Neural progenitor cell (in vitro differentiated cells): ENCODE measurements at regions not wholly inside any gene's neighbourhood (a gene's known extent, or its start where the extent isn't known, plus 50 kb on each side); places are given as distances from the start of the nearest gene placed in this dataset.

Experiments used
- EZH2 ChIP-seq: fragments of 200-600 bp; sonication (generic); IDR thresholded peaks from 2 replicates; pipeline ENCODE4 v1.6.1; 2017; ENCODE audit warnings: antibody characterized with exemption, mild to moderate bottlenecking, moderate library complexity
- TF ChIP-seq, protein P1 (sequence below): fragments of 200-600 bp; sonication (generic); IDR thresholded peaks from 2 replicates; pipeline ENCODE4 v1.5.1; 2017; ENCODE audit warnings: antibody characterized with exemption, mild to moderate bottlenecking

DNA sequence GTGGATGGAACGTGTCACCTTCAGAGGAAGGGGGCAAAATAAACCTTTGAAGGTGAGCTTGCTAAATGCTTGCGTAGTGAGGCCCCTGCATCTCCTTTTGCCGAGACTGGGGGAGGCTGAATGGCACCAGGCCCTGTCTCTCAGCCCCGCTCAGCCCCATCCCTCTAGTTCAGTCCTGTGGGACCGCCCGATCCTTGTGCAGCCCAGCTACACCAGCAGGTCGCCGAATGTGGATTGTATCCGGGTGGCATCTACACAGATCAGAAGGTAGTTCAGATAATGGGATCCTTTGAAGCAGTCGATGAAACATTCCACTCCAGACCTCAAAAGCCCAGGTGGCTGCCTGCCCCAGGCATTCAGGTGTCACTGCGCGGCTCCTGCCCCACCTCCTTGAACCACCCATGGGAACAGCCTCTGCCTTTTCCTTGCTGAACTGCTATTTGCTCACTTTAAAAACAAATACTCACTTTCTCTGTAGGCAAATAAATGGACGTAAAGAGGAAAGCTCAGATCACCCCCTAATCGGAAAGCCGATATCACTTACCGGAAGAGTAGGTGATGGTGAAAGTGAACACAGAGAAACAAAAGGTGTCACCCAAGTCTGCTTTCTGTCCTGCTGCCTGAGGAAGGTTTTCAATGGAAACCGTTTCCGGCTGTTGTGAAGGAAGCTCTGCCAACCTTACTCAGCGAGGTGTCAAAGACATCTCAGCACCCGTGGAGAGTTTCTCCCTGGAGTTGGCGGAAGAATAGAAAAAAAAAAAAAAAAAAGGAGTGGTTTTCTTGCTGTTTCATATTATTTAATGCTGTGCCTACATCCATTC lies 100.3 kb upstream of the NCOR2 start:
- TF ChIP-seq, protein P1, sequence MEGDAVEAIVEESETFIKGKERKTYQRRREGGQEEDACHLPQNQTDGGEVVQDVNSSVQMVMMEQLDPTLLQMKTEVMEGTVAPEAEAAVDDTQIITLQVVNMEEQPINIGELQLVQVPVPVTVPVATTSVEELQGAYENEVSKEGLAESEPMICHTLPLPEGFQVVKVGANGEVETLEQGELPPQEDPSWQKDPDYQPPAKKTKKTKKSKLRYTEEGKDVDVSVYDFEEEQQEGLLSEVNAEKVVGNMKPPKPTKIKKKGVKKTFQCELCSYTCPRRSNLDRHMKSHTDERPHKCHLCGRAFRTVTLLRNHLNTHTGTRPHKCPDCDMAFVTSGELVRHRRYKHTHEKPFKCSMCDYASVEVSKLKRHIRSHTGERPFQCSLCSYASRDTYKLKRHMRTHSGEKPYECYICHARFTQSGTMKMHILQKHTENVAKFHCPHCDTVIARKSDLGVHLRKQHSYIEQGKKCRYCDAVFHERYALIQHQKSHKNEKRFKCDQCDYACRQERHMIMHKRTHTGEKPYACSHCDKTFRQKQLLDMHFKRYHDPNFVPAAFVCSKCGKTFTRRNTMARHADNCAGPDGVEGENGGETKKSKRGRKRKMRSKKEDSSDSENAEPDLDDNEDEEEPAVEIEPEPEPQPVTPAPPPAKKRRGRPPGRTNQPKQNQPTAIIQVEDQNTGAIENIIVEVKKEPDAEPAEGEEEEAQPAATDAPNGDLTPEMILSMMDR = no peak
- TF ChIP-seq EZH2 = no peak
